ENCODE measurements at regions not wholly inside any gene's neighbourhood (a gene's known extent, or its start where the extent isn't known, plus 50 kb on each side); places are given as distances from the start of the nearest gene placed in this dataset.

DNA sequence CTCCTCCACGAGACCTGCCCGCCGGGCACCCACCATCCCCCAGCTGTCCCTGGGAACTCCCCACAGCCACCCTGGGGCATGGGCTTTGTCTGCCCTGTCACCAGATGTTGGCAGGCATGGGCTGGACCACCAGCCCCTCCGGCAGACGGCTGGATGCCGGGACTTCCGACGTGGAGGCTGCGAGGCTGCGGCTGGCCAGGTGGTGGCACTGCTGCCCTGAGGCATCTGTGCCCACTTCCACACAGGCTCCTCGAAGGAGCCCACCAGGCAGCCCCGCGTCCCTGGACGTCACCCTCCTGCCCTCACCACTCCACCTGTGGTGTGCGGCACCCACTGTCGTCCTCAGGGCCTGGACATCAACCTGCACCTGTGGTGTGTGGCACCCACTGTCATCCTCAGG is 319.9 kb upstream of the SALL3 start:
- TF ChIP-seq, protein P1, sequence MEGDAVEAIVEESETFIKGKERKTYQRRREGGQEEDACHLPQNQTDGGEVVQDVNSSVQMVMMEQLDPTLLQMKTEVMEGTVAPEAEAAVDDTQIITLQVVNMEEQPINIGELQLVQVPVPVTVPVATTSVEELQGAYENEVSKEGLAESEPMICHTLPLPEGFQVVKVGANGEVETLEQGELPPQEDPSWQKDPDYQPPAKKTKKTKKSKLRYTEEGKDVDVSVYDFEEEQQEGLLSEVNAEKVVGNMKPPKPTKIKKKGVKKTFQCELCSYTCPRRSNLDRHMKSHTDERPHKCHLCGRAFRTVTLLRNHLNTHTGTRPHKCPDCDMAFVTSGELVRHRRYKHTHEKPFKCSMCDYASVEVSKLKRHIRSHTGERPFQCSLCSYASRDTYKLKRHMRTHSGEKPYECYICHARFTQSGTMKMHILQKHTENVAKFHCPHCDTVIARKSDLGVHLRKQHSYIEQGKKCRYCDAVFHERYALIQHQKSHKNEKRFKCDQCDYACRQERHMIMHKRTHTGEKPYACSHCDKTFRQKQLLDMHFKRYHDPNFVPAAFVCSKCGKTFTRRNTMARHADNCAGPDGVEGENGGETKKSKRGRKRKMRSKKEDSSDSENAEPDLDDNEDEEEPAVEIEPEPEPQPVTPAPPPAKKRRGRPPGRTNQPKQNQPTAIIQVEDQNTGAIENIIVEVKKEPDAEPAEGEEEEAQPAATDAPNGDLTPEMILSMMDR (IDR thresholded peaks at IDR 0.05), result peak in 11 of 12 donors; percentile 8 to 51 (median 37)
- no peak for TF ChIP-seq POLR2A (IDR thresholded peaks at IDR 0.05)

All from heart left ventricle (tissue), 13 donors.